22Rv1 (cell line): ENCODE measurements at regions not wholly inside any gene's neighbourhood (a gene's known extent, or its start where the extent isn't known, plus 50 kb on each side); places are given as distances from the start of the nearest gene placed in this dataset.
"Not testable (repeated sequence)": the region's sequence is repeated elsewhere in the genome, so short reads cannot be mapped to it uniquely, and the experiment has no call there.

ENCODE experiments used
- CTCF ChIP-seq: fragments of 450-650 bp; IDR thresholded peaks from 2 replicates; pipeline ENCODE4 v1.5.1; 2017; ENCODE audit warnings: mild to moderate bottlenecking
- ZFX ChIP-seq: fragments of 450-650 bp; IDR thresholded peaks from 2 replicates; pipeline ENCODE4 v1.6.1; 2017; ENCODE audit warnings: antibody characterized with exemption, borderline replicate concordance

DNA sequence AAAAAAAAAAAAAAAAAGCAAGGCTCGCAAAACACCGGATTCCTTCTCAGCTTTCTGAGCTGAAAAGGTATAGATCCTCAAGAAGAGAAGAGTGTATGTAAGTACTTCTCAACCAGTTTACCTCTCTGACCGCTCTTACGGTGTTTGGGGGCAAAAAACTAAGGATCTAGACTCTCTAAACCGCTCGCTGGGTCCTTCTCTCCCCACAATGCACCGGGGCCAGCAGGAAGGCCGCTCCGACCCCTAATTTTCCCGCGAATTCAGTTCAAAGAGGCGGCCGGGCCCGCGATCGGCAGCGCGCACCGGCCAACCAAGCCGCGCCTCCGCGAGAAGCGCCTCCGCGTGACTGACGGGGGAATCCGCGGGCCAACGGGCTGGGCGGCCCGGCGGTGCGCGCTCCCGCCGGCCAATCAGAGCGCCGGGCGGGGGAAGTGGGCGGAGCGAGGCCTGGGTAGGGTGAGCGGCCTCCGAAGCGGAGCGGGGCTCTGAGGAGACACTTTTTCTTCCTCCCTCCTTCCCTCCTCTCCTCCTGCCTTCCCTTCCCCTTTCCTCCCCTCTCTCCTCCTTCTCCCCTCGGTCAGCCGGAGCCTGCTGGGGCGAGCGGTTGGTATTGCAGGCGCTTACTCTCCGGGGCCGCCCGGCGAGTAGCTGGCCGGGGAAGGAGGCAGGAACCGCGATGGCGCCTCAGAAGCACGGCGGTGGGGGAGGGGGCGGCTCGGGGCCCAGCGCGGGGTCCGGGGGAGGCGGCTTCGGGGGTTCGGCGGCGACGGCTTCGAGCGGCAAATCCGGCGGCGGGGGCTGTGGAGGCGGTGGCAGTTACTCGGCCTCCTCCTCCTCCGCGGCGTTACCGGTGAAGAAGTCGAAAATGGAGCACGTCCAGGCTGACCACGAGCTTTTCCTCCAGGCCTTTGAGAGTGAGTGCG lies 93.0 kb downstream of the CRLF3 start:
- not testable (repeated sequence) for TF ChIP-seq CTCF, ZFX
